Effector memory CD4-positive, alpha-beta T cell (primary cell): ENCODE measurements at regions not wholly inside any gene's neighbourhood (a gene's known extent, or its start where the extent isn't known, plus 50 kb on each side); places are given as distances from the start of the nearest gene placed in this dataset.
"Not testable (repeated sequence)": the region's sequence is repeated elsewhere in the genome, so short reads cannot be mapped to it uniquely, and the experiment has no call there.

ENCODE experiments used
- DNase-seq, 3 donors: peaks; one replicate each; pipeline ENCODE4 v3.0.0-alpha.2; 2020
- H3K27ac ChIP-seq: 2 replicates; pipeline ENCODE4 v1.7.0; 2013; ENCODE audit warnings: mild to moderate bottlenecking, low read length, moderate library complexity; ENCODE audit not compliant: insufficient read depth, poor library complexity, severe bottlenecking
- H3K27me3 ChIP-seq: replicated peaks from 2 replicates; pipeline ENCODE4 v1.7.0; 2013; ENCODE audit warnings: mild to moderate bottlenecking, low read length; ENCODE audit not compliant: insufficient read depth, control insufficient read depth, poor library complexity, severe bottlenecking
- H3K36me3 ChIP-seq: 2 replicates; pipeline ENCODE4 v1.7.0; 2013; ENCODE audit warnings: mild to moderate bottlenecking, low read length, moderate library complexity; ENCODE audit not compliant: control insufficient read depth, insufficient read depth
- H3K4me1 ChIP-seq: 2 replicates; pipeline ENCODE4 v1.7.0; 2013; ENCODE audit warnings: low read length, mild to moderate bottlenecking; ENCODE audit not compliant: control insufficient read depth, insufficient read depth, poor library complexity, severe bottlenecking
- H3K4me3 ChIP-seq: 2 replicates; pipeline ENCODE4 v1.7.0; 2013; ENCODE audit warnings: low read length, low read depth, mild to moderate bottlenecking; ENCODE audit not compliant: insufficient read depth, poor library complexity, severe bottlenecking
- H3K9me3 ChIP-seq: 2 replicates; pipeline ENCODE4 v1.7.0; 2013; ENCODE audit warnings: mild to moderate bottlenecking, low read length, moderate library complexity; ENCODE audit not compliant: control insufficient read depth

DNA sequence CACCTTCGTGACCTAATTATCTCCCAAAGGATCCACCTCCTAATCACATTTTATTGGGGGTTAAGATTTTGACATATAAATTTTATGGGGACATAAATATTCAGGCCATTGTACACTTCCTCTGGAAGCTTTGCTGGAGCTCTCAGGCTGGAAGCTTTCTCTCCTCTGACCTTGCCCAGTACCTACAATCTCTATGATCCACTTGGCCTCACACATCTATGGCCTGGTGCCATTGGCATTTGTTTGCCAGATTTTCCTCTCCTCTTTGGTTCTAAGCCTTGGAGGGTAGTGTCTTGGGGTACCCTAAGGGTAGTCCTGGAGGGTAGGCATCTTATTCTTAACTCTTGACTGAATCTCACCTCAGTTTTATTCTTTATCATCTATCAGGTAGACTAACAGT is 79.0 kb downstream of the HLX start:
- H3K36me3 ChIP-seq, result no peaks in the 10 kb centered on the region
- no peaks in the 10 kb centered on the region for H3K27me3 ChIP-seq
- no peaks in the 10 kb centered on the region for H3K4me1 ChIP-seq
- no peak for DNase-seq
- no peak overlapping the region for H3K27ac ChIP-seq
- H3K9me3 ChIP-seq, result no peaks in the 10 kb centered on the region
- no peak overlapping the region for H3K4me3 ChIP-seq

DNA sequence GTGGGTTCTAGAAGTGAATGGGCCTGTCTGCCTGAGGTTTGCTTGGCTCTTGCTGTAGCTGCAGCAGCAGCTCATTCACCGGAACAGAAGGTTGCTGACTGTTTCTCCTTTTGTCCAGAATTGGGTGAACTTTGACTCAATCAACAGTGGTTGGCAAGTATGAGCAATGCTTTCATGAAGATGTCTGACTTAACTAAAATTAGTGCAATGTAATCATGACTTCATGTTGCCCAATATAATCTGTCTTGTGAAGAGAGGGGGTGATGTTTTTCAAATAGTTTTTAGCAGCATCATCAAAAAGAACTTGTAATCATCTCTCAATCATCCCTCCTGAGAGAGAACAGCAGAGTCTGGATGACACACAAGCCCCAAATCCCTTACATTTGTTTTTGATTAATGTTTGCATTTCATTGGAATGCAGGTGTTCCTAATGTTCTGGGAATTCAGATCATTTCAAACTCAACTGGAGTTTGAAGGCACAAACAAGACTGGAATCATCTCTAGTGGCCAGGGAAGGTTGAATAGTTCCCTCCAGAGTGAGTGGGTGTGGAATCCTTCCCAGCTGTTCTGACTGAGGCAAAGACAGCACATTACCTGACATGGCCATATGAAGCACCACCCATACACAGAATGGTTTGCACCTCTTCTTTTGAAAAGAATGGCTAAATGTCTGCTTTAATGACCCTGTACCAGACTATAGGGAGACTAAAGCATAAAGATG is 82.9 kb downstream of the HLX start:
- H3K27me3 ChIP-seq, result no peaks in the 10 kb centered on the region
- no peak overlapping the region for H3K27ac ChIP-seq
- no peaks in the 10 kb centered on the region for H3K4me1 ChIP-seq
- no peaks in the 10 kb centered on the region for H3K9me3 ChIP-seq
- no peak overlapping the region for H3K4me3 ChIP-seq
- H3K36me3 ChIP-seq, result no peaks in the 10 kb centered on the region
- no peak for DNase-seq

GRCh38 chr1:220966041-220966440 is 86.8 kb downstream of the HLX start:
- Histone ChIP-seq H3K4me1 (no peaks in the 10 kb centered on the region), H3K36me3 (no peaks in the 10 kb centered on the region), H3K27ac (no peak overlapping the region), H3K4me3 (no peak overlapping the region), H3K27me3 (no peaks in the 10 kb centered on the region), H3K9me3 (no peaks in the 10 kb centered on the region)
- DNase-seq, result no peak

DNA sequence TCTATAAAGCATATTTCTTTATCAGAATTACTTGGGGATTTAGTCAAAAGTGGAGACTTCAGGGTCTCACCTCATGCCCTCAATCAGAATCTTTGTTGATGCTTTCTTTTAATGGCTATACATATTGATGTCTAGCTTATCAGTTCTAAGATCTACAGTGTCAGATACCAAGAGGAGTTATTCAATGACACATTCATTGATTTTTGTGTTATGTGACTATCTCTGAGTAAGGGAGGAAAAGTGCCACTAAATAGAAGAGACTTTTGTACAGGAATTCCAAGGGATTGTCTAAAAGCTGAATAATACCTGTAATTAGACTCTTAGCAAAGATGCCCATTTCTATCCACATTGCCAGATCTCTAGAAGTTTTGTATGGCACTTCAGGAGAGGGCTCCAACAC is 87.2 kb downstream of the HLX start:
- H3K27me3 ChIP-seq, result no peaks in the 10 kb centered on the region
- DNase-seq, result no peak
- no peaks in the 10 kb centered on the region for H3K9me3 ChIP-seq
- no peaks in the 10 kb centered on the region for H3K36me3 ChIP-seq
- H3K4me3 ChIP-seq, result no peak overlapping the region
- no peaks in the 10 kb centered on the region for H3K4me1 ChIP-seq
- H3K27ac ChIP-seq, result no peak overlapping the region

GRCh38 chr1:220966881-220967611 is 87.8 kb downstream of the HLX start:
- Histone ChIP-seq H3K9me3 (no peaks in the 10 kb centered on the region), H3K27ac (no peak overlapping the region), H3K27me3 (no peaks in the 10 kb centered on the region), H3K36me3 (no peaks in the 10 kb centered on the region), H3K4me1 (no peaks in the 10 kb centered on the region), H3K4me3 (no peak overlapping the region)
- DNase-seq, result no peak

GRCh38 chr1:220967911-220968310 is 88.7 kb downstream of the HLX start:
- H3K4me3 ChIP-seq, result no peak overlapping the region

GRCh38 chr1:220969281-220969680 is 90.0 kb downstream of the HLX start:
- not testable (repeated sequence) for DNase-seq, H3K9me3 ChIP-seq, H3K27me3 ChIP-seq, H3K27ac ChIP-seq, H3K4me3 ChIP-seq, H3K36me3 ChIP-seq, H3K4me1 ChIP-seq

More at GRCh38 chr1:220967911-220968310, 88.7 kb downstream of the HLX start:
- Histone ChIP-seq H3K4me1 (no peaks in the 10 kb centered on the region), H3K27me3 (no peaks in the 10 kb centered on the region), H3K9me3 (no peaks in the 10 kb centered on the region), H3K36me3 (no peaks in the 10 kb centered on the region), H3K27ac (no peak overlapping the region)
- no peak for DNase-seq

GRCh38 chr1:220970311-220970710 is 91.1 kb downstream of the HLX start:
- Histone ChIP-seq H3K9me3 (no peaks in the 10 kb centered on the region), H3K27me3 (no peaks in the 10 kb centered on the region), H3K27ac (no peak overlapping the region), H3K4me3 (no peak overlapping the region), H3K4me1 (no peaks in the 10 kb centered on the region), H3K36me3 (no peaks in the 10 kb centered on the region)
- no peak for DNase-seq

DNA sequence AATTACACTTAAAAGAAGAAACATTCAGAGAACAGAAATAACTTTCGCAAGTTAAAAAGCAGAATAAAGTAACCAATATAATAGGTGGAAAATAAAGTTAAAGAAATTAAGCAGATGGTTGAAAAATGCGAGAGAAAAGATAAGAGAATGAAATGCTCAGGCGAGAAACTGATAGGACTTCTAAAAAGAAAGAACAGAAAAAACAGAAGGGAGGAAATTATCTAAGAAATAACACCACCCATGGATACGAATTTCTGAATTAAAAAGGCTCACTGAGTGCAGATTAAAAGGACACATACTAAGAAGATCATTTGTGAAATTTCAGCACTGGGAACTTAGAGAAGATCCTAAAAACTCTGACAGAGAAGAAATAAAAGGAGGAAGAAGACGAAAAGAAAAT is 92.0 kb downstream of the HLX start:
- no peak for DNase-seq
- Histone ChIP-seq H3K27me3 (no peaks in the 10 kb centered on the region), H3K36me3 (no peaks in the 10 kb centered on the region), H3K9me3 (no peaks in the 10 kb centered on the region), H3K27ac (no peak overlapping the region), H3K4me1 (no peaks in the 10 kb centered on the region), H3K4me3 (no peak overlapping the region)

GRCh38 chr1:220974431-220974830 is 95.2 kb downstream of the HLX start:
- Histone ChIP-seq H3K9me3 (no peaks in the 10 kb centered on the region), H3K4me1 (no peaks in the 10 kb centered on the region), H3K4me3 (no peak overlapping the region), H3K27ac (no peak overlapping the region), H3K36me3 (no peaks in the 10 kb centered on the region), H3K27me3 (no peaks in the 10 kb centered on the region)
- no peak for DNase-seq
